ENCODE measurements at regions not wholly inside any gene's neighbourhood (a gene's known extent, or its start where the extent isn't known, plus 50 kb on each side); places are given as distances from the start of the nearest gene placed in this dataset.

DNA sequence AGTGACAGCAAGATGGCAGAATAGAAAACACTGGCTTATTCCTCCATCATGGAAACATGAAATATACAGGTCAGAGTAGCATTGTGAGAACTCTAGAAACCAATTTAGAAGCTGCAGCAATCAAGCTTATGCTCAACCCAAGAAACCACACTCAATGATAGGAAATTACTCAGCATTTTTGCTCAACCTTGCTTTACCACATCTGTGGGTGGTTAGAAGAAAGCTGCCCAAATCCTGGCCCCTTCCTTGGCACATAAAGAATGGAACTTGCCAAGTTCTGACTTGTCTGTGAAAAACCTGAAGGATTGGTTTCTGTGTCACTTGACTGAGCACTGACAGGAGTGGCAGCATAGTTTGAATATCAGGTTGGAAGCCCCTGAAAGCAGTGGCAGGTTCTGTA is 108.0 kb upstream of the MOCS1 start:
- no peak for TF ChIP-seq POLR2AphosphoS5 (IDR thresholded peaks at IDR 0.05)
- TF ChIP-seq CTCF (IDR thresholded peaks at IDR 0.05) = no peak

Measured in gastroesophageal sphincter (tissue), 3 donors.